GM21367 (cell line): ENCODE measurements at regions not wholly inside any gene's neighbourhood (a gene's known extent, or its start where the extent isn't known, plus 50 kb on each side); places are given as distances from the start of the nearest gene placed in this dataset.
"Not testable (repeated sequence)": the region's sequence is repeated elsewhere in the genome, so short reads cannot be mapped to it uniquely, and the experiment has no call there.

ENCODE experiments used
- ATAC-seq: cut with Tn5 transposase; IDR thresholded peaks from one replicate; pipeline ENCODE4 v1.9.1; 2021; ENCODE audit not compliant: unreplicated experiment

DNA sequence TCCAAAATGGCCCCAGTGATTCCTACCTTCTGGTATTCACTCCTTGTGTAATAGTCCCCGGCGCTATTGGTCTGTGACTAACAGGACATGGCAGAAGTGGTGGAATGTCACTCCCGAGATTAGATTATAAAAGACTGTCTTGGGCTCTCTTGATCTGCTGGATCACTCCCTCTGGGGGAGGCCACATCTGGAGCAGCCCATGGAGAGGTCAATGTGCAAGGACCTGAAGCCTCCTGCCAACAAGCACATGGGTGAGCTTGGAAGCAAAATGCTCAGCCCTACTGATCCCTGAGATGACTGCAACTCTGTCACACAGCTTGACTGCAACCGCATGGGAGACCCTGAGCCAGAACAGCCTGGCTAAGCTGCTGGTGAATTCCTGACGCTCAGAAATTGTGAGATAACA lies 94.3 kb upstream of the GLI2 start:
- ATAC-seq: no peak

DNA sequence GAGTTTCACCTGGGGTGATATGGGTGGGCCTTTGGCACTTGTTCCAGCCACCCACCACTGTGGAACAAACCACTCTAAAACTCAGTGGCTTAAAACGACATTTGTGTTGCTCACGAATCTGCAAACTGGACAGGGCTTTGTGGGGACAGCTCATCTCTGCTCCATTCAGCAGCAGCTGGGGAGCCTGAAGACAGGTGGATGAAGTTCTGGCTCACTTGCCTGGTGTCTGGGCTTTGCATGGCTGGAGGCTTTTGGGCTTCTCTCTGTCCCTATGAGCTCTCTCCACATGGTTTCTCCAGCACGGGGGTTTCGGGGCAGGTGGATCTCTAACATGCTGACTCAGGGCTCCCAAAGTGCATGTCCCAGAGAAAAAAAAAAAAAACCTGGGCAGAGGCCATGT lies 93.0 kb upstream of the GLI2 start:
- ATAC-seq: no peak

DNA sequence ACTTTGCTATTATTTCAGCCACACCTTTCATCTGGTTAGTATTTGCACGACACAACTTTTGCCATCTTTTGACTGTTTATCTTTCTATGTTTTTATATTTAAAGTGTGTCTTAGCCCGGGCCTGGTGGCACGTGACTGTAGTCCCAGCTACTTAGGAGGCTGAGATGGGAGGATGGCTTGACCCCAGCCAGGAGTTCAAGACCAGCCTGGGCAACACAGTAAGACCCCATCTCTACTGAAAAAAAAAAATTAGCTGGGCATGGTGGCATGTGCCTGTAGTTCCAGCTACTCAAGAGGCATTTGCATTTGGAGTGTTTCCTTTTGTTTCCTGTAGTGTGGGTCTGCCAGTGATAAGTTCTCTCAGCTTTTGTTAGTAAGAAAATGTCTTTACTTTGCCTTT lies 88.7 kb upstream of the GLI2 start:
- ATAC-seq: no peak

DNA sequence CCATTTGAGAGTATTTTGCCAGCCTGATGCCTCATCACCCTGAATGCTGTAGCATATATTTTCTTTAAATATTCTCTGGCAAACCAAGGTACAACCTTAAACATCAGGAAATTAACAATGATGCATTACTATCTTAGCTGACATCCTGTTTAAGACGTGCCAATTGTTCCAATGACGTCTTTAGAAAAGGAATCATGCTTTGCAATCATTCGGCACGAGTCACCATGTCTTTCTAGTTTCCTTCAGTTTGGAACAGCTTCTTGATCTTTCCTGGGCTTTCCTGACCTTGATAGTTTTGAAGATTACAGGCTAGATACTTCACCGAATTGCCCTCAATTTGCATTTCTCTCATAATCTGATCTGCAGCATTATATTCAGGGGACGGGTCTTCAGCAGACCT lies 88.2 kb upstream of the GLI2 start:
- ATAC-seq: no peak

DNA sequence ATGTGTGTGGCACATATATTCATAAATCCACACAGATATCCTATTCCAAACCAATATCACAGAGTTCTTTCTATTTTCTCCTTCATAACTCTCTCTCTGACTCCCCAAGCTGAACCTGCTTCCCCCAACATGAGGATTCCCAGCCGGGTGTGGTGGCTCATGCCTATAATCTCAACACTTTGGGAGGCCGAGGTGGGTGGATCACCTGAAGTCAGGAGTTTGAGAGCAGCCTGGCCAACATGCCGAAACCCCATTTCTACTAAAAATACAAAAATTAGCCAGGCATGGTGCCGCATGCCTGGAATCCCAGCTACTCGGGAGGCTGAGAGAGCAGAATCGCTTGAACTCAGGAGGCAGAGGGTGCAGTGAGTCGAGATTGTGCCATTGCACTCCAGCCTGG lies 86.3 kb upstream of the GLI2 start:
- not testable (repeated sequence) for ATAC-seq

DNA sequence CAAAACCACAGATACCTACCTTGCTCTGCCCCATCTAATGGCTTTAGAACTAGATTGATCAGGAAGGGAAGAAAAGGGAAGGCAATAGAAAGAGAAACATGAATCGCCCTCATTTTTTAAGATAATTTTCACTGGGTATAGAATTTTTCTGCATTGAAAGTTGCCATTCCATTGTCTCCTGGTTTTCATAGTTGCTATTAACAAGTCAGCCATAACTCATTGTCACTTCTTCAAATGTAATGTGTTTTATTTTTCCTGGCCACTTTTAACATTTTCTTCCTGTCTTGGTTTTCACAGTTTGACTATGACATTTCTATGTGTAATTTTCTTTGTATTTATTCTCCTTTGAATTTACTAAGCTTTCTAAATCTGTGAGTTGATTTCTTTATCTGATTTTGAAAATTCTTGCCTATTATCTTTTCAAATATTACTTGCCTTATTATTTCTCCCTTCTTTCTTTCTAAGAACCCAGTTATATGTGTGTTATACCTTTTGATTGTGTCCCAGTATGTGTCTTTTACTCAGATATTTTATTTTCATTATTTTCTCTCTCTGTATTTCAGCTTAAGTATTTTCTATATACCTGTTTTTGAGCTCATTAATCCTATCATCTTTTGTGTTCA lies 85.5 kb upstream of the GLI2 start:
- ATAC-seq: no peak

DNA sequence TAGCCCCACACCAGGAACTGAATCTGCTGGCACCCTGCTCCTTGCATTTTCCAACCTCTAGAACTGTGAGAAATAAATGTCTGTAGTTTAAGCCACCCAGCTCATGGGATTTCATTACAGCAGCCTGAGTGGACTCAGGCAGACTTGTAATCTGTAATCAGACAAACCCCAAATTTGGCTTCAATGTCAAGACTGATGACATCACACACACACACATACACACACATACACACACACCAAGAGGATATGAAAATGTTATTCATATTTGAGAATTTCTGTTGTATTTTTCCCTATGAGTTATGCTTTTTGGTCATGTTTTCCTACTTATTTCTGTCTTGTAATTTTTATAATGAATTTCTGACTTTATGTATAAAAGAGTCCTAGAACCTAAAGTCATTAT lies 83.8 kb upstream of the GLI2 start:
- no peak for ATAC-seq

DNA sequence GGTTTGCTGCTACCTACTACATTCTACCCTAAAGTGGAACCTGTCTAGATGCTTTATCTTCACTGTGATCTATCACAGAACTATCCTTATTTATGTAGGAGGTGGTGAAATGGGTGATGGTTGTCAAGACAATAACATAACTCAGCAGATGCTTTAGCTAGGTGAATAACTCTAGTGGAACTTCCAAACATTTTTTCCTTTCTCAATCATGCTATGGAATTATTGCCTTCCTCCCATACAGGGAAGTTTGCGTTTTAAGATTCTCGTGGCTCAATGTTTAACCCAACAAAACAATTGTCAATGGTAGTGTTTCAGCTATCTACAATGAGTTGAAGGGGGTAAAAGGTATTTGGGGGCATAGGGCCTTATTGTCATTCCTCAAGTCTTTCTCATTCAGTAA lies 82.6 kb upstream of the GLI2 start:
- ATAC-seq: no peak

DNA sequence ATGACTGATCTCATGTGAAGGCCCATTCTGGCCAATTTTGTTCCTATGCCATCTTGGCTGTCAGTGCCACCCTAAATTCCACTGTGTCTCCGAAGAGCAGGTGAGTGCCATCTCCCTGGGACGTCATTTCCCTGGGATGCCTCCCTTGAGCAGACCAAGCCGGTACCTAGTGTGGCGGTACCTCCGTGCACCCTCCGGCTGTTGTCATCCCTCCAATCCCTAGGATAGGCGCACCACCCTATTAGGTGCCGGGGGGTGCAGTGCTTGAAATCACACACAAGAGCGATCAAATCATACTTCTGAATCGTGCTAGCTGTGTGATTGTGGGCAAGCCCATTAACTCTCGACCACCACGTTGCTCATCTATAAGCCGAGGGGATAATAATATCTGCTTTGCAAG lies 81.8 kb upstream of the GLI2 start:
- ATAC-seq: no peak

DNA sequence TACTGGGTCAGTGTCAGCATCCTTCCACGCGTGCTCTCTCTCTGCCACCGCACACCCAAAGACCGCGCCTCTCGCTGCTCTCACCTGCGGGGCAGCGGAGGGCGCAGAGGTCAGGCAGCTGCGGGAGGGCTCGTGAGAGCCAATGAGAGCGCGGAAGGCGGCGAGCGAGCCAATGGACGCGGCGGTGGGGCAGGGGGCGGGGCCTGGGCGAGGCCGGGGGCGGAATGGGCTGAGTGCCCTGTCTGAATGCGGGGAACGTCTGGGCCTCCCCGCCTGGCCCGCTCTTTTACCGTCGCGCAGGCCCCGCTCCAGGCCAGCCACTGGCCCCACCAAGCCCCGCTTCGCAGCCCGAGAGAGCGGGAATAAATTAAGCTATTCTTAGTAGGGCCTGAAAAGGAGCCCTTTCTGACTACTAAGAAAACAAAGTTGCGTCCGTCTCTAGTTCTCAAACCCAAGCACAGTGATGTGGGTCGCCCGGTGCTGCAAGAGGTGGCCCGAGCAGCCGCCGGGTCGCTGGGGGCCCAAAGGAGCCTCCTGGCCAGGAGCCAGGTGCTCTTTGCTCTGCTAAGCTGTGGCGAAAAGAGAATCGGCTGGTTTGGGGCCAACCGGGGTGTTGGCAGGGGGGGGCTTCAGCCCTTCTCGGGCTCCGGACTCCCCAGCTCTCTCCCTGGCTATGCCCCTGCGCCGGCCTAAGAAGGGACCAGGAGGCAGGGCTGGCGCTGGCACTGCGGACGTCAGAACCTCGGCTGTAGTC lies 81.1 kb upstream of the GLI2 start:
- no peak for ATAC-seq

DNA sequence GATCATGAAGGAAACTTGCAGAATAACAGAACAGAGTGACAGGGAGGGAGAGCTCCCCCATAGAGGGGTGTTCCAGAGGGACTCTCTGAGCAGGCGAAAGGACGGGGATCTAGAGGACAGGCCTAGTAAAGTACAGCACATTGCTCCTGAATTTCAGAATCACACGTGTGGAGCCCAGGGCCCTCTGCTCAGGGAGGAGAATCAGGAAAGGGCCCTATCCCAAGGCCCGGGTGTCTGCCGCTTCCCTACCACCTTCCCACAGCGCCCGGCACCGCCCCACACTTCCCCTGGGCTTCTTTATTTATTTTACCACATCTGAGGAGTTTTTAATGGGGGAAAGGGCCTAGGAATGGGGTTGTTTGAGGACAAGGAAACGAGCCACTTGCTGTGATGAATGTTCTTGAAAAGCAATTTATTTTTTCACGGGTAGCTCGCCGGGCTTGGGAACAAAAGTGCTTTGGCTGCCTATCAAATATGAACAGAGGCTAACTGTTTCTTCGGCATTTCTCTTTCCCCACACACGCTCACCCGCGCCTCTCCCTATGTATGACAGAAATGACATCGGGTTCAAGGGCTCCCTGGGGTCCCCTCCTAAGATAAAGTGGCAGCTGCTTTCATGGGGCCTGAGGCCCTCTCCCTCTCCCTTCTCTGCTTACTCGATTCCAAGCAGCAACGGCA lies 79.3 kb upstream of the GLI2 start:
- ATAC-seq: no peak

DNA sequence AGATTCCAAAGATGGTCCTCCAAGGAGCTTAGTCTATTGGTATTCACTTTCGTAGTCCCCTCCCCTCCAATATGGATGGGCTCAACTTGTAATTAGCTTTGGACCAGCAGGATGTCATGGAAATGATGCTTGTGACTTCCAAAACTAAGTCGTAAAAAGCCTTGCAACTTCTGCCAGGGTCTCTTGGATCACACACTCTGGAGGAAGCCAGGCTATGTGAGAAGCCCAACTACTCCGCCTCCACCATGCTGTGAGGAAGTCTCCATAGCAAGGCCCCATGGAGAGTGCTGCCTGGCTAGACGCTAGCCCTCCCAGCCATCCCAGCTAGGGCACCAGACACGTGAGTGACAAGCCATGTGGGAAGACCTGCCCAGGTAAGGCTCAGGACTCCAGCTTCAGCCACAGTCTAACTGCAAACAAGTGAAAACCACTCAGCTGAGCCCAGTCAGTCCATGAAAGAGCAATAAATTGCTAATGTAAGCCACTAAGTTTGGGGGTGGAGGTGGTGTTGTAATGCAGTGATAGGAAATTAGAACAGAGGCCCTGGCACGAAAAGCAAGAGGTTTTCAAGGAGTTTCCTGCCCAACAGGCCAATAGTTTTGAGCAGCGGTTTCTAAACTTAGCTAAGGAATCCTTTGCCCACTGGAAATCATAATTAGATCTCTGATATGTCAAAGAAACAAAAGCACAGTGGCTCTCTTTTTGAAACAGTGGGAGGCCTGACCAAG lies 77.5 kb upstream of the GLI2 start:
- ATAC-seq: no peak

DNA sequence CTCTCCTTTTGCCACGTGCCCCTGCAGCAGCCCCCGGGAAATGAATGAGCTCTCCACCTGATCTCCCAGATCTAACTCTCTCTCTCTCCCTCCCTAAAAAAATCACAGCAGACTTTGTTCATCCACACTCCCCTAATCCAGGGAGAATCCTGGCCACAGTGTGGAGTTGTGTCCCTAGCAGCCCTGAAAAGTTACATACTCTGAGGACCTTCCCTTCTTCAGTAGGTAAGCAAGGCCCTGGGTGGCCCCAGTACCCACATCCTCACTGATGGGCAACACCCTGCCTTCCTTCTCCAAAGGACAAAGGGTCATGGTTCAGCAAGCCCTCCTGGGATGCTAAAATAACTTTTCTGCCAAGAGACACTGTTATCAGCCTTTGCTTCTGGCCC lies 76.9 kb upstream of the GLI2 start:
- ATAC-seq: no peak

DNA sequence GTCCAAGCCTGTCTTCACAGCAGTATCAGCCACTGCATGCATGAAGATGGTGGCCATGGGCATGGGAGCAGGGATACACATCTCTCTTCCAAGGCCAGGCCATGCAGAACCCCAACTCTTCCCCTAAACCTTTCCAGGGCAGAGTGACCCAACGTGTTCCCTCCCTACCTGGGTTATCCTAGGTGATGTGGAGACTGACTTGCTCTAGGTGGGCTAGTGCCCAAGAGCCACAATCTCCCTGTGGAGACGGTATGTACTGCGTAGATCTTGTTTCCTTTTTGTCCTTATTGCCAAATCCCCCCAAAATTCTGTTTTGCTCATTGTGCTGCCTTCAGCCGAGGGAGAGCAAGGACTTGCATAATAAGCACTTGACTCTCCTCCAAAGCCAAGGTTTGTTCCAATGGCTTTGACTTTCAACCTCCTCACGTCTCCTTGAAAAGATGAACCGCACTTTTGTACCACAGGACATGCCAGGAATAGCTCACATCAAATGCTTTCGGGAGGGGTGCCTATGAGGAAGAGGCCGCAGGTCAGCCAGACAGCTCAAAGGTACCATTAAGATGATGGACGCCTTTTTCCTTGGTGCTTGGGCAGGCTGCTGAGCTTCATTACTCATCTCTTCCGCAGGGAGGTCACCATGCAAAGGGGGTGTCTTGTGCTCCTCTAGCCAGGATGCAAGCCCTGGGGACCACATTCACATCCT lies 76.2 kb upstream of the GLI2 start:
- no peak for ATAC-seq

DNA sequence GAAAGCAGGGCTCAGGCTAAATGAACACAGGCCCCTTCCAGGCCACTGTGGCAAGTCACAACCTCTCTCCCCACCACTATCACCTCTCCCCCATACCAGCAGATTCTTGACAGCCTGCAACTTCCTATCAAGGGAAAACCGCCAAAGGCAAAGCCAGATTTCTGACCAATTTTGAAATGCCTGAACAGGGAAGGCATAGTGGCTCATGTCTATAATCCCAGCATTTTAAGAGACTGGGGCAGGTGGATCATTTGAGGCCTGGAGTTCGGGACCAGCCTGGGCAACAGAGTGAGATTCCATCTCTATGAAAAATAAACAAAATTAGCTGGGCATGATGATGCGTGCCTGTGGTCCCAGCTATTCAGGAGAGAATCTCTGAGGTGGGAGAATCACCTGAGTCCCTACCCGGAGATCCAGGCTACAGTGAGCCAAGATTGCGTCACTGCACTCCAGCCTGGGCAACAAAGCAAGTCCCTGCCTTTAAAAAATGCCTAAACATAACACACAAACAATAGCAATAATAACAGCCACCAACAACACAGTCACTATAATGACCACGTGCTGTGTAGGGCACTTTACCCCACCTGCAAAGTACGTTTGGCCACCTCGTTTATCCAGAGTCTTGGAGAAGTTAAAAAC lies 75.5 kb upstream of the GLI2 start:
- no peak for ATAC-seq

DNA sequence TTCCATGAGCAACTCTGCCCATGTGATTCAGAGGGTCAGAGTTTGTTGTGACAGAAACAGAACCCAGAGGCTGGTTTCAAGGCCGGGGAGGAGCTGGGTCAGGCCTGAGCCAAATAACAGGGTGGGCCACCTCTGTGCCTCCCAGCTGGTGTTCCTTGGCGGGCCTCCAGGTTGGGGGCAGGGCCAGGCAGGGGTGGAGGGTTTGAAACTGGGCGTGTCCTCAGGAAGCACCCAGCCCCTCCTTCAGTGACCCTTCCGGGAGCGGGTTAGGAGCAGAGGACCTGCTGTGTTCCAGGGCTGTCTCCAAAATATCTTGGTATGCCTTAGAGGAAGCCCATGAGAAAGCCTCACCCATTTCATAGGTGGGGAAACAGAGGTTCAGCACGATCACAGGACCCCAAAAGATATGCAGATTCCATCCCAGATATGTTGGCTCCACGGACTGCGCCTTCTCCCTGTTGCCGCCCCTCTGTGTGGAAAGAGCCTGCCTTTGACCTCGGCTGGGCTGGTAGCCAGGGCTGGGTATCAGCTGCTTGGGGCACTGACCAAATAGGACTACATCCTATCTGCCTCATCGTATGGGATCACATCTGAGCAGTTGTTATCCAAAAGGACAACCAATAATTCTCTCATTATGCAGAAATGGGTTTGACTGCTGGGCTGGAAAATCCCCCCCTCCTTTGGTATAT lies 74.8 kb upstream of the GLI2 start:
- no peak for ATAC-seq

DNA sequence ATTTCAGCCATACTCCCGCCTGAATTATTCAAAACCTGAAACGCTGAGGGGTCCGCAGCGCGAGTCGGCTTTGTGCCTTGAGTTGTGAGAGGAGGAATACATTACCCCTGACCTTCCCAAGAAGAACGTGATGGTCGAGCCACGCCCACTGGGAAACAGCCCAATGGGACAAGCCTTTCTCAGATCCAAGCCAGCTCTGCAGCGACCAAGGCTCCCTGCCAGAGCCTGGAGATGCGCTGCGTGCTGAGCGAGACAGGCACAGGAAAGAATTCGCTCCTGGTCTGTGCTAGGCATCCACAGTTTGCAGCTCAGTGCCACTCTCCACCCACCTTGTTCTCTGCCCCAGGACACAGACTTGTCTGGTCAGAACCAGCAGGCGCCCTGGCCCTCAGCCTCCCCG lies 74.1 kb upstream of the GLI2 start:
- ATAC-seq: no peak

DNA sequence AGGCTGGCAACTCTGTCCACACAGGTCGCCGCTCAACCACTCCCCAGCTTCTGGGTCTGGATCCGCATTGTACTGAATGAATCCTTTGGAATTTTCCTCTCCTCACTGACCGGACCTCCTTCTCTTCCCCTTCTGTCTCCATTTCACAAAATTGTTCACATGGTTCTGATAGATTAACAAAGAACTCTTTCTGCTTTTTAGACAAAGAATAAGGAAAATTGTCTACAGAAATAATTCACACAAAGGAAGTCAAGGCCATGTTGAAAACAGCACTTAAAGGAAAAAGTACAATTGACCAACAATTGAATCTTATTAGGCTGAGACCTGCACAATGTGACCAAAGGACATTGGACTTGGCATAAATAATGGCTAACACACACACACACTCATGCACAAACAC lies 73.6 kb upstream of the GLI2 start:
- ATAC-seq: no peak

DNA sequence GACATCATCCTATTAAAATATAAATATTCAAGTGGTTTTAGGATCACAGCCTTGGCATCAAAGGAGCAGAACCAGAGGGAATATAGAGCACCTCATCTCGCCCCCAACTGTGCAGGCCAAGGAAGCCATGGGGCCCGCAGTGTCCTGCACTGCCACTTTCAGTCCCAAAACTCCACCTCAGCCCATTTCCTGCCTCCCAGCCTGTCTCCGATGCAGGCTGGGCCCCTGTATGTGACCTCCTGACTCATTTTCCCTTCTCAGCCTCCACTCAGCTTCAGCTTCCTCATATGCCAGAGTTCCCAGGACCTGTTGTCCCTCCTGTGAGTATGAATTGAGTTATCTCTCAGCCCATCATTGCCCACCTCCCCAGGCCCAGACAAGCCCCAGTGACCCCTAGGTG lies 72.9 kb upstream of the GLI2 start:
- no peak for ATAC-seq

DNA sequence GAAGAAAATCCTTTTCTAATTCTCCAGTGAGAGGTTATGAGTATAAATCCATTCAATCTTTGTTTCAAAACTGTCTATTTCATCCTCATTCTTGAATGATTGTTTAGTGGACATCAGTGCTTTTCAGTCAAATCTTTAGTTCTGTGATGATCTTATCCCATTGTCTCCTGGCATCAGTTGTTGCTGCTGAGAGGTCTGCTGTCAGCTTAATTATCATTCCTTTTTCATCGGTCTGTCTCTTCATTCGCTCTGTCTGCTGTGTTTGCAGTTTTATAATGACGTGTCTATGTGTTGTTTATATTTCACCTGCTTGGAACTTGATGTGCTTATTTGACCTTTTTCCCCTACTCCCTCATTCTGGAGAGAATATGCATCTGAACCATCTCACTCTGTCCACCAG lies 69.2 kb upstream of the GLI2 start:
- no peak for ATAC-seq
